Tibial nerve (tissue), 3 donors: ENCODE measurements at regions not wholly inside any gene's neighbourhood (a gene's known extent, or its start where the extent isn't known, plus 50 kb on each side); places are given as distances from the start of the nearest gene placed in this dataset.

Source experiments
- CTCF ChIP-seq, 5 experiments: fragments of 200-600 bp in 3 of 5; fragments of 450-650 bp in 2 of 5; sonication (generic) in 3 of 5; IDR thresholded peaks; one replicate each; pipeline ENCODE4 v1.5.1; 2016 to 2019; ENCODE audit warnings: antibody characterized with exemption in 5 of 5, mild to moderate bottlenecking in 3 of 5, moderate library complexity in 2 of 5
- POLR2A ChIP-seq, 2 donors: fragments of 450-650 bp; IDR thresholded peaks; one replicate each; pipeline ENCODE4 v1.6.1; 2017; ENCODE audit warnings: antibody characterized with exemption in 2 of 2, mild to moderate bottlenecking in 2 of 2, moderate library complexity in 2 of 2

DNA sequence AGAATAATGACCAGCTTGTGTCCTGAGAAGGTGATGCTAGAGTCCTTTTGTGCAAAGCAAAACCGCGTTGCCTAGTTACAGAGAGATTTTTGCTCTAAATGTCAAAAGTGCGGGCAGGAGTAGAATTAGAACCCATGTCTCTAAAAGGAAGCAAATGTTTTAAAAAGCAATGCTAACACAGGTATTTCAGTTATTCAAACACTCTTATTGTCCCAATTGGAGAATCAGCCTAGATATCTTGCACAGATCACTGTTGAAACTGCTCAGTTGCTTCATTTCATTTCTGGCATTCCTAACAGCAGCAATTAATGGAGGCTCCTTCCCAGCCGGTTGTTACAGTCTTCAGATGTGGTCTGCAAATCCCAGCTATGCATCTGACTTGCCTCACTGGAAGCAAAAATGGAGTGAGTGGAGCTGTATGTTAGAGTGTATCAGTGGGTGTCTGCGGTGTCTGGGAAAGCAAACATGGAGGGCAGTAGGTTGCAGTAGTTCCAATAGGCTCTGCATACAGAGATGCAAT, 55.6 kb upstream of the SEMA6D start:
- no peak for TF ChIP-seq POLR2A (IDR thresholded peaks at IDR 0.05)
- no peak for TF ChIP-seq CTCF (IDR thresholded peaks at IDR 0.05)
